ENCODE measurements at regions not wholly inside any gene's neighbourhood (a gene's known extent, or its start where the extent isn't known, plus 50 kb on each side); places are given as distances from the start of the nearest gene placed in this dataset.

DNA sequence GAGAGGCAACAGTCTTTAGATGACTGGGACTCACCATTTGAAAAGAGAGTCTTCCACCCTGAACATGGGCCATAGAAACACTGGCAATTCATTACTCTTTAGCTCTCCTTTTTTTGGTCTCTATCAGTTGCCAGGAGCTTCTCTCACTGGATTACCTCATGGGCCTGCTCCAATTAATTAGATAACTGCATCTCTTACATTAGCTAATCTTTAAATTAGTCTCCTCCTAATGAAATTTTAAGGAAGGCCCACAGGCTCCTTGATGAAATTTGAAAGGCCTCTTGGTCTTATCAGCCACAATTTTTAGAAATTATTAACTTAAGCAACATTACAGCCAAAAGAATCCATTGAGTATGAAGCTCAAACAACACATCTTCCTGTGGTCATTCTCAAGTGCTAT is 184.4 kb downstream of the UNC5CL start:
- TF ChIP-seq, protein P1, sequence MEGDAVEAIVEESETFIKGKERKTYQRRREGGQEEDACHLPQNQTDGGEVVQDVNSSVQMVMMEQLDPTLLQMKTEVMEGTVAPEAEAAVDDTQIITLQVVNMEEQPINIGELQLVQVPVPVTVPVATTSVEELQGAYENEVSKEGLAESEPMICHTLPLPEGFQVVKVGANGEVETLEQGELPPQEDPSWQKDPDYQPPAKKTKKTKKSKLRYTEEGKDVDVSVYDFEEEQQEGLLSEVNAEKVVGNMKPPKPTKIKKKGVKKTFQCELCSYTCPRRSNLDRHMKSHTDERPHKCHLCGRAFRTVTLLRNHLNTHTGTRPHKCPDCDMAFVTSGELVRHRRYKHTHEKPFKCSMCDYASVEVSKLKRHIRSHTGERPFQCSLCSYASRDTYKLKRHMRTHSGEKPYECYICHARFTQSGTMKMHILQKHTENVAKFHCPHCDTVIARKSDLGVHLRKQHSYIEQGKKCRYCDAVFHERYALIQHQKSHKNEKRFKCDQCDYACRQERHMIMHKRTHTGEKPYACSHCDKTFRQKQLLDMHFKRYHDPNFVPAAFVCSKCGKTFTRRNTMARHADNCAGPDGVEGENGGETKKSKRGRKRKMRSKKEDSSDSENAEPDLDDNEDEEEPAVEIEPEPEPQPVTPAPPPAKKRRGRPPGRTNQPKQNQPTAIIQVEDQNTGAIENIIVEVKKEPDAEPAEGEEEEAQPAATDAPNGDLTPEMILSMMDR (conservative IDR thresholded peaks at IDR 0.05; ENCODE audit: low read depth, low read length), result no peak
- TF ChIP-seq EZH2 (IDR thresholded peaks at IDR 0.05; ENCODE audit: borderline replicate concordance, low read depth, low read length, poor library complexity, severe bottlenecking), result no peak
